NCI-H1092 treated with DMSO at 0.1 percent for 48 hours (cell line): ENCODE measurements at regions not wholly inside any gene's neighbourhood (a gene's known extent, or its start where the extent isn't known, plus 50 kb on each side); places are given as distances from the start of the nearest gene placed in this dataset.
A peak's percentile ranks its signal among the peaks of the same experiment; 100 is the strongest.
"Not testable (repeated sequence)": the region's sequence is repeated elsewhere in the genome, so short reads cannot be mapped to it uniquely, and the experiment has no call there.

Experiments used
- DNase-seq: peaks from one replicate; lab custom pipeline; 2025; lab: John Stamatoyannopoulos, UW

DNA sequence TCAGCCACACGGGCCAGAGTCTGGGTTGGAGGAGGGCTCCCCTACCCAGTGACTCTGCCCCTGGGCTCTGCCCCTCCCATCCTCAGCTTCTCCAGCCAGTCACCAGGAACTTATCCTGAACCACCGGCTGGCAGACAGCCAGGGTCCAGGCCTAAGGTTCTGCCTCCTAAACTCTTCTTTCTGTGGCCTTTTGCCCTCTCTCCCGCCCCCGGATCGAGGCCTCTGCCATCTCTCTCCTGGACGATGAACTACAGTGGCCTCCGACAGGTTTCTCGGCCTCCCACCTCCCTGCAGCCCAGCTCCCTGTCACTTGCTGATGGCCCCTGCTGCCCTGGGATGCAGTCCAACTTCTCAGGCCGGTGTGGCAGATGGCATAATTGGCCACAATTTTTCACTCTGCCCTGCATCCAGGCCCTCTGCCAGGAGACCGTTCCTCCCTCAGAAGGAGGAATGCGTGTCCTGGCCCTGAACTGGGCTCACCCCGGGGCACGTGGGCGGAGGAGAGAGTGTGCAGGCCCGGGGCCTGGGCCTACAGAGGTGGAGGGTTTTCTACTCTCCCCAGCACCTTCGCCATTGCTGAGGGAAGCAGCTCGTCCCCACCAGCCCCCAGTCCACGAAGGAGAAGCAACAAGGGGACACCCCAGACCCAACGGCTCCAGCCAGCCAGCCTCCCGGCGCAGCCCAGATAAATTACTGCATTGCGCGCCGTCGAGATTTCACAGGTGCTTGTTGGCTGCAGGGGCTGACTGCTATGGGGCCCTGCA, 81.9 kb upstream of the LRPAP1 start:
- peak; percentile 86 for DNase-seq

GRCh38 chr4:3612934-3613333, 80.7 kb upstream of the LRPAP1 start:
- DNase-seq = no peak

DNA sequence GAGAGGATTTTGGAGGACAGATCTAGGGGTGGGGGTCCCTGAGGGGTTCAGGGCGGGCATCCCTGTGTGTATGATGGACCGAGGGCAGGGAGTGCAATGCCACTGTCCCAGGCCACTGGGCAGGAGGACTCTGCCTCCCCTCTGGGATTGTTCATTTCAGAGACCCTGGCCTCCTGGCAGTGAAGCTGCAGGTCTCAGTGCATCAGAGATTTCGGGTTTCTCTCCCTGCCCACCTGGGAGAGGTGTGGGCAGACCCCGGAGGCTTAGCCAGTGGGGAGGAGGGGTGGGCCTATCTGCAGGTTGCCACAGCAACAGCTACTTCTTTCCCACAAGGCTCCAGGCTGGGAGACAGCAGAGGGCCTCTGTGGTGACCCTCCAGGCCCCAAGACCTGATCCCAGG, 80.1 kb upstream of the LRPAP1 start:
- DNase-seq = no peak

- no peak for DNase-seq
Observed at GRCh38 chr4:3611778-3612177, 79.6 kb upstream of the LRPAP1 start.

DNA sequence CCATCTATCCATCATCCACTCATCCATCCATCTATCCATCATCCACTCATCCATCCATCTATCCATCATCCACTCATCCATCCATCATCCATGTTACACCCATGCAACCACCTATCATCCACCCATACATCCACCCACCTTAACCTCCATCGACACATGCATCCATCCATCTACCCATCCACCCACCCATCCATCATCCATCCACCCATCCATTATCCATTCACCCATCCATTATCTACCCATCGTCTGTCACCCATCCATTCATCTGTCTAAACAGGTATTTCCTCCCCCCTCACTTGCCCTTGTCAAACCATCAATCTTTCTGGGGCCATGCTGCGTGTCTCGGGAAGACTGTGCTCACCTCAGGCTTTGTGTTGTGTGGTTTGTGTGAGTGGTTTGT, 78.6 kb upstream of the LRPAP1 start:
- DNase-seq = not testable (repeated sequence)

- not testable (repeated sequence) for DNase-seq
Observed at GRCh38 chr4:3609905-3610304, 77.7 kb upstream of the LRPAP1 start.

GRCh38 chr4:3607690-3608552, 75.7 kb upstream of the LRPAP1 start:
- DNase-seq = peak; percentile 75

DNA sequence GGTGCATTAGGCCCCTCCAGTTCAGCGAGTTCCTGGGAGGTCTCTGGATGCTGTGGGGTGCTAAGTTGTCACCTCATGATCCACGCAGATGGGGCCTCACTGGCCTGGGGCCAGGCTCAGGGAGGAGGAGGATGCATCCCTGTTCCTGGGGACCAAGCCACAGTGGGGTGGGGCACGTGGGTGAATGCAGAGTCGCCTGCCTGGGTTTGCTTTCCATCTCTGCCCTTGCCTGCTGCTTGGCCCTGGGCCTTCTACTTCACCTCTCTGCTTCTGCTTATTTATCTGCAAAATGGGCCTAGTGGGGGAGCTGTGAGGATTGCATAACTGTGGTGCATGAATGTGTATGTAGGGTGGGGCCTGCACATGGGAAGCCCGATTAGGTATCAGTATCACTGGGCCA, 74.6 kb upstream of the LRPAP1 start:
- DNase-seq = not testable (repeated sequence)

- not testable (repeated sequence) for DNase-seq
Observed at GRCh38 chr4:3606271-3606670, 74.0 kb upstream of the LRPAP1 start.

DNA sequence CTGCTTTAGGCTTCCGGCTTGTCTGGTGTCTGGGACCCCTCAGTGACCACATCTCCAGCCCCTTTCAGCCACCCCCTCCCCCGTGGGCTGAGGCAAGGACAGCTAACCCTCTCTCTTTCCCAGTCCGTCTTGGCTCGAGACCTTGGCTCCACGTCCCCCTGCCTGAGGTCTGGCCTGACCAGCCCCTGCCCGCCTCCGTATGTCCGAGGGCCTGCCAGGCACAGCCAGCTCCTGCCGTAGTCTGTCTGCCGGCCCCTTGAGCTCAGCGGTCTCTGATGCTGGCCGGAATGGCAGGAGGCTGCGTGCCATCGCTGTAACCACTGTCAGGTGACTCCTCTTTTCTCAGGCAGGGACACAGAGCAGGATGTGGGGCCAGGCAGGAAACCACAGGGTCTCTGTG, 73.3 kb upstream of the LRPAP1 start:
- no peak for DNase-seq

GRCh38 chr4:3602886-3603645, 70.8 kb upstream of the LRPAP1 start:
- not testable (repeated sequence) for DNase-seq

- DNase-seq = no peak
Observed at GRCh38 chr4:3601992-3602391, 69.8 kb upstream of the LRPAP1 start.

- DNase-seq = not testable (repeated sequence)
Observed at GRCh38 chr4:3601108-3601690, 69.0 kb upstream of the LRPAP1 start.

- DNase-seq = no peak
Observed at GRCh38 chr4:3599951-3600350, 67.7 kb upstream of the LRPAP1 start.

GRCh38 chr4:3598695-3599227, 66.5 kb upstream of the LRPAP1 start:
- no peak for DNase-seq

DNA sequence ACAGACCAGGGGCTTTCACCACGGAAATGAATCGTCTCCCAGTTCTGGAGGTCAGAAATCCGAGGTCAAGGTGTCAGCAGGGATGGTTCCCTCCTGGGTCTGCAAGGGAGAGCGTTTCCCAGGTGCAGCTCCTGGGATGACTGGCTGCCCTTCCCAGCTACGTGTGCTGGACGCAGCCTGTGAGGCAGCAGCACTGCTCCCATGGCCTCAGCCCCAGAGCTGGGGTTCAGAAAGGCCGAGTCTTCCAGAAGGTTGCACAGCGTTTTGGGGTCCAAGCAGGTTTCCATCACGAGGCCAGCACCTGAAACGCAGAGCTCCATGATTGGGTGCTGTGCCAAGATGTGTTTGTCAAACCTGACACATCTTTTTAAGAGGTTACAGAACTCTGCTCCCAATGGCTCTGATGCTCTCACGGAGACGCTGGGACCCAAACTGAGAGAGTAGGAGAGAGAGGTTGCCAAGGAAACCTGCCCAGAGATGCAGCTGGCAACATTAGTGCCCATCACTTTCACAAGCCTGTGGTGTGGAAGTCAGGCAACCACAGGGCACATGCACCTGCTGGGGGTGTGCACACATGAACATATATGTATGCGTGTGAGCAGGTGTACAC, 65.8 kb upstream of the LRPAP1 start:
- DNase-seq = not testable (repeated sequence)

GRCh38 chr4:3596957-3597733, 64.9 kb upstream of the LRPAP1 start:
- DNase-seq = not testable (repeated sequence)

DNA sequence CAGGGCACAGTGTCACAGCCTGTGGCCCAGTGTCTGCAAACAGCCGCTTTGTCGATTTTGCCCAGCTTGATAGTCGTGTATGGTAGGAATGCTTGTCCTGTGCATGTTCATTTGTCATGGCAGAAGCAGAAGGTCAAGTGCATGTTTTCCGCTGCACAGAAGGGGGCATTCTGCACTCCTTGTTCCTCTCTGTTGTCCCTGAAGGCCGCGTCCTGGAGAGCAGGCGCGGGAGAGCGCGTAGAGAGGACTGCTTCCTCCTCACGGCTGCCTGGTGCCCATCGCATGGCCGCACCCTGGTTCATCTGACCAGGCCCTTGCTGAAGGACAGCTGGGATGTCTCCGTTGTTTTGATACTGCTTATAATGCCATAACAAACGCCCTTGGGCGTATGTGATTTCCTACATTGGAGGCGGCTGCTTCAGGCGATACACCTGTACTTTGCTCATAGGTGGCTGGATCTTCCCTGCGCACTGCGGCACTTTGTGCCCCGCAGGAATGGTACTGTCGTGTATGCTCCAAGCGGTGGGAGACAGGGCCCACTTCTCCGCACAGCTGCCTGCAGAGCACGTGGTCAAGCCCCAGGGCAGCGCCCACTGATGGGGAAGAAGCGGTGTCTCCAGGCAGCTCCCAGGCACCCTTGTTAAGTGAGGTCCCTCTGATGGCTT, 63.5 kb upstream of the LRPAP1 start:
- DNase-seq = not testable (repeated sequence)

DNA sequence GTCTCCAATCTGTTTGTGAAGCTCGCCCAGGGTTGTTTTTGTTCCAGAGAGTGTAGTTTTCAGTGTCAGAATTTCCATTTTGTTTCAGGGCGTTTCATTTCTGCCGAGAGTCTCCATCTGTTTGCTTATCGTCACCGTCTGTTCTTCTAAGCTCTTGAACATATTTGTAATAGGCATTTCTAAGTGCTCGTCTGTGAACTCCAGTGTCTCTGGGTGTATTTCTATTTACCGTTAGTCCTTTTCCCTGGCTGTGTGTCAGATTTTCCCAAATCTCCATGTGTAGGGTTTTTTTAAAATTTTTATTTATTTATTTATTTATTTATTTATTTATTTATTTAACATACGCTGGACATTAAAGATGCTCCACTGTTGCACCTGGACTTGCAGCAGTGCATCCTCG, 62.5 kb upstream of the LRPAP1 start:
- DNase-seq = not testable (repeated sequence)
